Activated B cell treated with CpG ODN at 0.5 μM for 24 hours (primary cell): ENCODE measurements at regions not wholly inside any gene's neighbourhood (a gene's known extent, or its start where the extent isn't known, plus 50 kb on each side); places are given as distances from the start of the nearest gene placed in this dataset.

Experiments
- ATAC-seq: fragments of 200-7000 bp; cut with Tn5 transposase; one replicate; pipeline ENCODE4 v1.10.0; 2021; ENCODE audit warnings: low read depth, mild to moderate bottlenecking, moderate library complexity
- CTCF ChIA-PET: fragments of 350-600 bp; sonication (Branson Sonifier 250); formaldehyde crosslinking; loops from one replicate; lab custom pipeline; 2021; ENCODE audit warnings: antibody characterized with exemption; lab: Charles Lee
- POLR2A ChIA-PET: fragments of 350-600 bp; sonication (Branson Sonifier 250); formaldehyde crosslinking; loops from one replicate; lab custom pipeline; 2021; ENCODE audit warnings: antibody characterized with exemption; lab: Charles Lee
- DNase-seq: peaks from one replicate; pipeline ENCODE4 v3.0.0; 2022
- H3K27ac Mint-ChIP-seq: one replicate; pipeline ENCODE4 v1.8.0; 2020; ENCODE audit warnings: mixed read lengths
- H3K27me3 Mint-ChIP-seq: one replicate; pipeline ENCODE4 v1.8.0; 2021; ENCODE audit warnings: mixed read lengths
- H3K36me3 Mint-ChIP-seq: one replicate; pipeline ENCODE4 v1.8.0; 2021; ENCODE audit warnings: low read depth, mixed read lengths
- H3K4me1 Mint-ChIP-seq: one replicate; pipeline ENCODE4 v1.8.0; 2021; ENCODE audit warnings: mixed read lengths
- H3K4me3 Mint-ChIP-seq: one replicate; pipeline ENCODE4 v1.8.0; 2020; ENCODE audit warnings: mild to moderate bottlenecking, mixed read lengths
- H3K9me3 Mint-ChIP-seq: one replicate; pipeline ENCODE4 v1.8.0; 2020; ENCODE audit warnings: mixed read lengths
- CTCF ChIP-seq: fragments of 200-600 bp; IDR thresholded peaks from one replicate; pipeline ENCODE4 v1.8.0; 2022; ENCODE audit warnings: antibody characterized with exemption, mild to moderate bottlenecking
- intact Hi-C: fragments of 100-400 bp; cut with micrococcal nuclease; formaldehyde crosslinking; loops from one replicate; pipeline ENCODE4 v1.15.1; 2024

GRCh38 chr1:51048670-51049069, 53.4 kb upstream of the C1orf185 start:
- Mint-ChIP-seq H3K4me1 (no peaks in the 10 kb centered on the region), H3K27ac (no peak overlapping the region), H3K36me3 (no peaks in the 10 kb centered on the region), H3K4me3 (no peak overlapping the region), H3K9me3 (no peaks in the 10 kb centered on the region), H3K27me3 (peaks cover 14% of the 10 kb centered on the region)
- ChIA-PET POLR2A (no interaction called here), CTCF (no interaction called here)
- TF ChIP-seq CTCF = no peak
- ATAC-seq (no peak), DNase-seq (no peak)
- intact Hi-C loops = no loop called here
